LoVo (cell line): ENCODE measurements at regions not wholly inside any gene's neighbourhood (a gene's known extent, or its start where the extent isn't known, plus 50 kb on each side); places are given as distances from the start of the nearest gene placed in this dataset.

Experiments
- DNase-seq: peaks from one replicate; pipeline ENCODE4 v3.0.0-alpha.2; 2016; ENCODE audit warnings: low spot score

DNA sequence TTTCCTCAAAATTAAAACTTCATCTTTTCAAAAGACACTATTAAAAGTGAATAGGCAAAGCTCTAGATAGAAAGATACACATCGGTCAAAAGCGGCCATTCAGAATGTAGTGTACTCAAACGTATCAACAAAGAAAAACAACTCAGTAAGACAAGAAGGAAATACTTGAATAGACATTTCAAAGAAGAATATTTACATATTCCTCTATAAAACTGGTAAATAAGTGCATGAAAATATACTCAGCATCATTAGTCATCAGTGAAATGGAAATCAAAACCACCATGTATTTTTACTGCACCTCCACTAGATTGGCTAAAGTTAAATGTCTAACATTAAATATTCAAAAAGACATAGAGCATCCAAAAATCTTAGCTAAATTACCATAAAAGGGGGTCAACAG lies 551.1 kb upstream of the SORCS1 start:
- no peak for DNase-seq

- DNase-seq = no peak
These were observed 544.5 kb upstream of the SORCS1 start for GRCh38 chr10:107708981-107709380.

DNA sequence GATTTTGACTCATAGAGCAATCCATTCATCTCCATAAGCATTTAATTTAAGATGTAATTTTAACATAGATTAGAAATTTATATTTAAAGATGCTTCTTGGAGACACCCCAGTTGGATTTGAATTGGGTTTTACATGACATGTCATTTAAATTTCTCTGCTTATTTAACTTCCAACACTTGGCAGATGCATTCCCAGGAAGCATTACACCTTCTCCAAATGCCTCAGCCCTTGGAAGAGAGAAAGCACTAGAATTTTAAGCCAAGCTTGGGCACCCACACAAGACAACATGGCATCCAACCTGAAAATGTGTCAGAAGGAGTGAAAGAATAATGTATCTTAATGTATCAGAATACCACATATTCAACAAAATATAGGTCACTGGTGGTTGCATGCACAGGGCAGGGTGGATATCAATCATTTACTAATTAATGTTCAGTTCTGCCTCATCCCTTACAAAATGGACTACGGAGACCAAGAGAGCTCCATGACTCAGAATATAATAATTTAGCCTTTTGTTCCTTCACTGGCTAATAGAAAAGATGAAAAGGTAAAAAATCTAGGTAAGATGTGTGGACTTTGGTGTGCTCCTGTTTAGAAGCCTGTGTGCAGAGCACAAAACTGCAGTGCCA lies 541.7 kb upstream of the SORCS1 start:
- DNase-seq = no peak

DNA sequence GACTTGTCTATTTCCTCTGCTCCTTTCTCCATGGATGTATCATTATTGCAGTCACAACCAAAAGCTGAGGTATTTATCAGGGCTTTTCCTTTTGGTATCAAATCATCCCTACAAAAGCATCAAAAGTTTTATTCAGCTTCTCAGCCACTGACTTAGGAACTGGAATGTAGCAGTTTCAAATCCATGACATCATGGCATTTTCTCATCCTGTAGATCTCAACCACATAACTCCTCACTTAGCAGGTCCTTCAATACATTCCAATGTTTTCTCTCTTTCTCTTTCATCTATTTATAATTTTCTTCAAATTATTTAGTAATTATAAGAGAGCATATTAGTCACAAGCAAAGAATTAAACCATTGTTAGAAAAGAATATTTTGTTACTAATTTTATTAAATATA lies 537.4 kb upstream of the SORCS1 start:
- no peak for DNase-seq

GRCh38 chr10:107692072-107692471 lies 527.6 kb upstream of the SORCS1 start:
- DNase-seq = no peak

- DNase-seq = no peak
These were observed 524.8 kb upstream of the SORCS1 start for GRCh38 chr10:107689323-107689722.

- no peak for DNase-seq
These were observed 523.2 kb upstream of the SORCS1 start for GRCh38 chr10:107687701-107688100.

- no peak for DNase-seq
These were observed 521.6 kb upstream of the SORCS1 start for GRCh38 chr10:107686095-107686494.

DNA sequence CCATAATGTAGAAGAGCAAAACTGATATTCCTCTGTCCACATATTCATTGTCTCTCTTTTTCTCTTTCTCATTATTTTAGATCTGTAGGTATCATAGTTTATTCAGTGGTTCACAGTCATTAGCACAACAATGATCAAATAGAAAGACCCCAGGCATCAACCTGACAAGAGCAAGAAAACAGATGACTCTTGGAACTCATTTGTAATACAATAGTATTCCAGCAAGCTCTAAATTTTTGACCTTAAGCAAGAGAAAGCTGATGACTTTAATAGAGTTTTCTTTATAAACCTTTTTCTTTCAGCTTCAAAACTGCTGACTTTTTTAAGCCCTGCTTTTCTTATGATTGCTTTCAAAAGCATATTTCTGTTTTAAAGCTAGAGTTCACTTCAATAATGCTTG lies 507.5 kb upstream of the SORCS1 start:
- no peak for DNase-seq

DNA sequence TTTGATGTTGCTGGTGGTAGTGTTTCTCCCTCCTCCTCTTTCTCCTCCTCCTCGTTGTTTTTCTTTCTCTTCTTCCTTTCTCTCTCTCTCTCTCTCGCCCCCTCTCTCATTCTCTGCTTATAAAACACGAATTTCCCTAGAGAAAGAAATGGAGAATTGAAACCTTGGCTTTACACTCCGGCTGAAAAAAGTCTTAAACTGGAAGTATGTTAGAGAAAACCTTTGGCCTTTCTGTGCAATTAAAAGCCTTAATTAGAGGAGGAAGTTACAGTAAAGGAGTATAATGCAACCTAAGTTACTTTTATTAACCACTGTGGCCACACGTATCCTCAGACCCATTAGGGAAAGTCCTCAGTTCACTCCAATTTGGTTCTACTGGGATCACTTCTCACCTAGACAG lies 501.7 kb upstream of the SORCS1 start:
- DNase-seq = no peak

DNA sequence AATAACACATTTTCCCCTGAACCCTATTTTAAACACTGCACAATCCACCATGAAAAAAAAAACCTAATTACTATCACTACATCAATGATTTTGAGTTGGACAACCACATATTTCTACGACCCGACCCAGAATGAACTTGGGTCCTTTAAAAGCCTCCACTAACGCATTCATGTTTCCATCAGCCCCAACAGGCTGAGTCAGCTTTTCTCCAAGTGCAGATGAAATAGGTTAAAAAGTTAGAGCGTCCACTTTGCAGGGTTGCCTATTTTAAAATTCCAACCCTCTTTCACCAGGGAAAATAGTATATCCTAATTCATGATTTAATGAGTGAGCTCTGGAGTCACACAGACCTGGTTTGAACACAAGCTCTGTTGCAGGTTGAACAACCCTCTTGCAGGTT lies 501.0 kb upstream of the SORCS1 start:
- no peak for DNase-seq

GRCh38 chr10:107657851-107658250 lies 493.3 kb upstream of the SORCS1 start:
- no peak for DNase-seq

GRCh38 chr10:107656932-107657331 lies 492.4 kb upstream of the SORCS1 start:
- DNase-seq = no peak

DNA sequence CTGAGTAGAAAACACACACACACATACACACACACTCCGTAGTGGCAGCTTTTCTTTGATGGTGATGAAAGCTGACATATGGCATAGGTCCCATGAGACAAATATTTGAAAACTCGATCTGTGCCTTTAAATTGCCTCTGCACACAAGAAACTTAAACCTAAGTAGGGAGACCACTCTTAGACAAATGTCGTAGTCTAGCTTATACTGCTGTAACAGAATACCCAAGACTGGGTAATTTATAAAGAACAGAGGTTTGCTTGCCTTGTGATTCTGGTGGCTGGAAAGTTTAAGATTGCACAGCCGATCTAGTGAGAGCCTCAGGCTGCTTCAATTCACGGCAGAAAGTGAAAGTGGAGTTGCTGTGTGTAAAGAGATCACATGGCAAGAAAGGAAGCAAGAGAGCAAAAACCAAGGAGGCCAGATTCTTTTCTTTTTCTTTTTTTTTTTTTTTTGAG lies 489.4 kb upstream of the SORCS1 start:
- no peak for DNase-seq

GRCh38 chr10:107650939-107651338 lies 486.4 kb upstream of the SORCS1 start:
- DNase-seq = no peak

GRCh38 chr10:107649249-107649648 lies 484.7 kb upstream of the SORCS1 start:
- DNase-seq = no peak

- no peak for DNase-seq
These were observed 483.0 kb upstream of the SORCS1 start for GRCh38 chr10:107647462-107647861.

DNA sequence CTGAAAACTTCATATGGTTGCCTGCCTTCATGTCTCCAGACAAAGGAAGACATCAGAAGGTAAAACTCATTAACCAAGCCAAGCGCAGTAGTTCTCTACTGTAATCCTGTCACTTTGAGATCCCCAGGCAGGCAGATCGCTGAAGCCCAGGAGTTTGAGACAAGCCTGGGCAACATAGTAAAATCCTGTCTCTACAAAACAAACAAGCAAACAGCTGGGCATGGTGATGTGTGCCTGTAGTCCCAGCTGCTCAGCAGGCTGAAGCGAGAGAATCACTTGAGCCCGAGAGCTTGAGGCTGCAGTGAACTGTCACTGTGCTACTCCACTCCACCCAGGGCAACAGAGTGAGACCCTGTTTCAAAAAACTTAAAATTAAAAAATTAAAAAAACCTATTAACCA lies 467.4 kb upstream of the SORCS1 start:
- no peak for DNase-seq

DNA sequence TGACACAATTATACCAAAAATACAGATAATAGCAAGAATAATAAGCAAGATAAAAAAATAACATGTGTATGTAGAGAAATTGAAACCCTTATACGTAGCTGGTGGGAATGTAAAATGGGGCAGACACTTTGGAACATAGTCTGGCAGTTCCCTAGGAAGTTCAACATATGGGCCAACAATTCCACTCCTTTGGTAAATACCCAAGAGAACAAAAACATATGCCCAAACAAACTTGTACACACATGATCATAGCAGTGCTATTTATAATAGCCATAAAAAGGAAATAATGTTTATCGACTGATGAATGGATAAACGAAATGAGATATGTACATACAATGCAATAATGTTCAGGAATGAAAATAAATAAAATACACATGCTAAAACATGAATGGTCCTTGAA lies 462.4 kb upstream of the SORCS1 start:
- no peak for DNase-seq

DNA sequence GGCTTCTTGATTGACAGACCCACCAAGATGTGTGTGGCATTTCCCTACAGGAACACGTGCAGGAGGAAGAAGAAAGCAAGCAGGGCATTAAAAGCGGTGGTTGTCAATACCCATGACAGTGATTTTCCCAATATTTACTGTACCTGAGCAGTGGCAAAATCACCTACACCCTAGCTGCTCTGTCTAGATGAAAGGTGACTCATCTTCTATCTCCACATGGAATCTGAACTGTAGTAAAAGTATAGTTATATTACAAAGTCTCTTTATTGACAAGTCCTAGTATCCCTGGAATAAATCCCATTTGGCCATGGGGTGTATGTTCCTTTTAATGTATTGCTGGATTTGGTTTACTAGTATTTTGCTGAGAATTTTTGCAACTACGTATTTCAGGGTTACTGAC lies 458.8 kb upstream of the SORCS1 start:
- no peak for DNase-seq

GRCh38 chr10:107619139-107619538 lies 454.6 kb upstream of the SORCS1 start:
- no peak for DNase-seq

DNA sequence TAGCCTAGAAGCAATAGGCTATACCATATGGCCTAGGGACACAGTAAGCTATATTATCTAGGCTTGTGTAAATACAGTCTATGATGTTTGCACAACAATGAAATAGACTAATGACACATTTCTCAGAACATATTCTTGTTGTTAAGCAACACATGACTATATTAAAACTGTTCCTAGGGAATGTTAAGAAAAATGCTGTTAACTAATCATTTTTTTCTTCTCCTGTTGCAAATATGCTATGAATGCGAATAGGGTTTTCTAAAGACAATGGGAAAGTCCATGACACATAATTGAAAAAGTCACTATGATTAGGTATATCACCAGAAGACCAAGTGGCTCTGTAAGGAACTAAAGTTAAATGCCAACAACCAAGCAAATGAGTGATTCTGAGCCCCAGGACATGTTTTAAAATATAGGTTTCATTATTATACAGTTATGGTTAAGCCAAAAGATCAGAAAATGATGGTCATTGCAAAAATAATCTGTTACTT lies 454.0 kb upstream of the SORCS1 start:
- DNase-seq = no peak

GRCh38 chr10:107616463-107617410 lies 452.2 kb upstream of the SORCS1 start:
- no peak for DNase-seq
